DND-41 (cell line): ENCODE measurements at regions not wholly inside any gene's neighbourhood (a gene's known extent, or its start where the extent isn't known, plus 50 kb on each side); places are given as distances from the start of the nearest gene placed in this dataset.

Experiments
- CTCF ChIP-seq: IDR thresholded peaks from 2 replicates; pipeline ENCODE4 v1.5.1; 2012; ENCODE audit warnings: borderline replicate concordance, low read length, moderate library complexity, mild to moderate bottlenecking; ENCODE audit not compliant: poor library complexity, severe bottlenecking; ENCODE audit errors: extremely low read depth
- EZH2 ChIP-seq: IDR thresholded peaks from 3 replicates; pipeline ENCODE4 v1.6.1; 2012; ENCODE audit warnings: borderline replicate concordance, low read depth, mild to moderate bottlenecking, moderate library complexity, low read length, inconsistent platforms; ENCODE audit not compliant: severe bottlenecking

GRCh38 chr5:56684159-56684558 lies 131.2 kb upstream of the MAP3K1 start:
- TF ChIP-seq EZH2 (no peak), CTCF (no peak)
